GM23338 (cell line): ENCODE measurements at regions not wholly inside any gene's neighbourhood (a gene's known extent, or its start where the extent isn't known, plus 50 kb on each side); places are given as distances from the start of the nearest gene placed in this dataset.

ENCODE experiments used
- CREB1 ChIP-seq: fragments of 250-450 bp; sonication (Bioruptor Pico); IDR thresholded peaks from 2 replicates; pipeline ENCODE4 v1.5.0; 2020; ENCODE audit warnings: low read depth, mild to moderate bottlenecking, moderate library complexity
- EZH2 ChIP-seq: fragments of 200-600 bp; sonication (generic); IDR thresholded peaks from one replicate; pipeline ENCODE4 v1.8.0; 2017; ENCODE audit warnings: antibody characterized with exemption, mild to moderate bottlenecking, low read depth; ENCODE audit not compliant: unreplicated experiment
- EZH2phosphoT487 ChIP-seq: fragments of 200-600 bp; sonication (generic); IDR thresholded peaks from one replicate; pipeline ENCODE4 v1.8.1; 2018; ENCODE audit warnings: antibody characterized with exemption; ENCODE audit not compliant: unreplicated experiment
- JUNB ChIP-seq: IDR thresholded peaks from one replicate; pipeline ENCODE4 v1.6.1; 2016; ENCODE audit warnings: antibody characterized with exemption; ENCODE audit not compliant: unreplicated experiment
- NANOG ChIP-seq: IDR thresholded peaks from 2 replicates; pipeline ENCODE4 v1.6.1; 2016; ENCODE audit warnings: antibody characterized with exemption, borderline replicate concordance
- POLR2AphosphoS5 ChIP-seq: IDR thresholded peaks from 2 replicates; pipeline ENCODE4 v1.6.1; 2016; ENCODE audit warnings: antibody characterized with exemption, low read depth
- STAT1 ChIP-seq: IDR thresholded peaks from one replicate; pipeline ENCODE4 v1.6.1; 2016; ENCODE audit warnings: antibody characterized with exemption; ENCODE audit not compliant: unreplicated experiment
- ZNF114 ChIP-seq: fragments of 250-450 bp; sonication (Bioruptor Pico); IDR thresholded peaks from 2 replicates; pipeline ENCODE4 v1.5.0; 2020; ENCODE audit warnings: mild to moderate bottlenecking, moderate library complexity
- TF ChIP-seq, protein P1 (sequence below), 2 experiments: fragments of 200-600 bp in 1 of 2; sonication (generic) in 1 of 2; conservative IDR thresholded peaks; 2 replicates each; pipeline versions ENCODE4 v1.5.1 to v1.6.1; 2016 to 2017; ENCODE audit warnings: antibody characterized with exemption in 2 of 2, low read depth in 2 of 2, mild to moderate bottlenecking in 2 of 2, moderate library complexity in 1 of 2
- TF ChIP-seq, protein P2 (sequence below): IDR thresholded peaks from one replicate; pipeline ENCODE4 v1.6.1; 2018; ENCODE audit warnings: antibody characterized with exemption; ENCODE audit not compliant: unreplicated experiment
- TF ChIP-seq, protein P3 (sequence below): IDR thresholded peaks from 2 replicates; pipeline ENCODE4 v1.6.1; 2016; ENCODE audit warnings: antibody characterized with exemption

DNA sequence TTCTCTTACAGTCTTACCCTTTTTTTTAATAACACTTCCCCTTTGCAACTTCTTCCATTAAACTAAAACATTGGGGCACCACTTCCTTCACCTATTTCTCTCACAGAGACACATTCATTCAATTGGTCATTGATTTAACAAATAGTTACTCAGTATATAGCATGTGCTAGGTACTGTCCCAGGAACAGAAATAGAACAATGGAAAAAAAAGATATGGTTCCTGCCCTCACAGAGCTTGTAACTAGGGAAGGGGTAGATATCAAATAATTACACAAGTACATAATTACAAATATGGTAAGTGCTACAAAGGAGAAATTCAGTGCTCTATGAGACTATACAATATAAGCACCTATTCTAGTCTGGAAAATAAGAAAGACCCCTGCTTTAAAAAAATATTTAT, 165.5 kb upstream of the RBBP8 start:
- TF ChIP-seq, protein P1, sequence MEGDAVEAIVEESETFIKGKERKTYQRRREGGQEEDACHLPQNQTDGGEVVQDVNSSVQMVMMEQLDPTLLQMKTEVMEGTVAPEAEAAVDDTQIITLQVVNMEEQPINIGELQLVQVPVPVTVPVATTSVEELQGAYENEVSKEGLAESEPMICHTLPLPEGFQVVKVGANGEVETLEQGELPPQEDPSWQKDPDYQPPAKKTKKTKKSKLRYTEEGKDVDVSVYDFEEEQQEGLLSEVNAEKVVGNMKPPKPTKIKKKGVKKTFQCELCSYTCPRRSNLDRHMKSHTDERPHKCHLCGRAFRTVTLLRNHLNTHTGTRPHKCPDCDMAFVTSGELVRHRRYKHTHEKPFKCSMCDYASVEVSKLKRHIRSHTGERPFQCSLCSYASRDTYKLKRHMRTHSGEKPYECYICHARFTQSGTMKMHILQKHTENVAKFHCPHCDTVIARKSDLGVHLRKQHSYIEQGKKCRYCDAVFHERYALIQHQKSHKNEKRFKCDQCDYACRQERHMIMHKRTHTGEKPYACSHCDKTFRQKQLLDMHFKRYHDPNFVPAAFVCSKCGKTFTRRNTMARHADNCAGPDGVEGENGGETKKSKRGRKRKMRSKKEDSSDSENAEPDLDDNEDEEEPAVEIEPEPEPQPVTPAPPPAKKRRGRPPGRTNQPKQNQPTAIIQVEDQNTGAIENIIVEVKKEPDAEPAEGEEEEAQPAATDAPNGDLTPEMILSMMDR (conservative IDR thresholded peaks at IDR 0.05; ENCODE audit: low read depth in 2 of 2): no peak
- no peak for TF ChIP-seq NANOG
- TF ChIP-seq, protein P2, sequence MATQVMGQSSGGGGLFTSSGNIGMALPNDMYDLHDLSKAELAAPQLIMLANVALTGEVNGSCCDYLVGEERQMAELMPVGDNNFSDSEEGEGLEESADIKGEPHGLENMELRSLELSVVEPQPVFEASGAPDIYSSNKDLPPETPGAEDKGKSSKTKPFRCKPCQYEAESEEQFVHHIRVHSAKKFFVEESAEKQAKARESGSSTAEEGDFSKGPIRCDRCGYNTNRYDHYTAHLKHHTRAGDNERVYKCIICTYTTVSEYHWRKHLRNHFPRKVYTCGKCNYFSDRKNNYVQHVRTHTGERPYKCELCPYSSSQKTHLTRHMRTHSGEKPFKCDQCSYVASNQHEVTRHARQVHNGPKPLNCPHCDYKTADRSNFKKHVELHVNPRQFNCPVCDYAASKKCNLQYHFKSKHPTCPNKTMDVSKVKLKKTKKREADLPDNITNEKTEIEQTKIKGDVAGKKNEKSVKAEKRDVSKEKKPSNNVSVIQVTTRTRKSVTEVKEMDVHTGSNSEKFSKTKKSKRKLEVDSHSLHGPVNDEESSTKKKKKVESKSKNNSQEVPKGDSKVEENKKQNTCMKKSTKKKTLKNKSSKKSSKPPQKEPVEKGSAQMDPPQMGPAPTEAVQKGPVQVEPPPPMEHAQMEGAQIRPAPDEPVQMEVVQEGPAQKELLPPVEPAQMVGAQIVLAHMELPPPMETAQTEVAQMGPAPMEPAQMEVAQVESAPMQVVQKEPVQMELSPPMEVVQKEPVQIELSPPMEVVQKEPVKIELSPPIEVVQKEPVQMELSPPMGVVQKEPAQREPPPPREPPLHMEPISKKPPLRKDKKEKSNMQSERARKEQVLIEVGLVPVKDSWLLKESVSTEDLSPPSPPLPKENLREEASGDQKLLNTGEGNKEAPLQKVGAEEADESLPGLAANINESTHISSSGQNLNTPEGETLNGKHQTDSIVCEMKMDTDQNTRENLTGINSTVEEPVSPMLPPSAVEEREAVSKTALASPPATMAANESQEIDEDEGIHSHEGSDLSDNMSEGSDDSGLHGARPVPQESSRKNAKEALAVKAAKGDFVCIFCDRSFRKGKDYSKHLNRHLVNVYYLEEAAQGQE: no peak
- no peak for TF ChIP-seq EZH2phosphoT487
- TF ChIP-seq JUNB: no peak
- no peak for TF ChIP-seq POLR2AphosphoS5
- no peak for TF ChIP-seq EZH2
- TF ChIP-seq, protein P3, sequence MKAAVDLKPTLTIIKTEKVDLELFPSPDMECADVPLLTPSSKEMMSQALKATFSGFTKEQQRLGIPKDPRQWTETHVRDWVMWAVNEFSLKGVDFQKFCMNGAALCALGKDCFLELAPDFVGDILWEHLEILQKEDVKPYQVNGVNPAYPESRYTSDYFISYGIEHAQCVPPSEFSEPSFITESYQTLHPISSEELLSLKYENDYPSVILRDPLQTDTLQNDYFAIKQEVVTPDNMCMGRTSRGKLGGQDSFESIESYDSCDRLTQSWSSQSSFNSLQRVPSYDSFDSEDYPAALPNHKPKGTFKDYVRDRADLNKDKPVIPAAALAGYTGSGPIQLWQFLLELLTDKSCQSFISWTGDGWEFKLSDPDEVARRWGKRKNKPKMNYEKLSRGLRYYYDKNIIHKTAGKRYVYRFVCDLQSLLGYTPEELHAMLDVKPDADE: no peak
- TF ChIP-seq ZNF114 (CRISPR knock-in tag): no peak
- no peak for TF ChIP-seq CREB1 (CRISPR knock-in tag)
- no peak for TF ChIP-seq STAT1
